Suprapubic skin (tissue), 4 donors: ENCODE measurements at regions not wholly inside any gene's neighbourhood (a gene's known extent, or its start where the extent isn't known, plus 50 kb on each side); places are given as distances from the start of the nearest gene placed in this dataset.

Experiments
- POLR2A ChIP-seq, 2 donors: fragments of 450-650 bp; IDR thresholded peaks; one replicate each; pipeline ENCODE4 v1.6.1; 2017; ENCODE audit warnings: antibody characterized with exemption in 2 of 2, mild to moderate bottlenecking in 2 of 2, moderate library complexity in 2 of 2
- POLR2AphosphoS5 ChIP-seq, 3 donors: sonication (generic); formaldehyde crosslinking; IDR thresholded peaks; one replicate each; pipeline ENCODE4 v1.6.1; 2017; ENCODE audit warnings: antibody characterized with exemption in 3 of 3
- TF ChIP-seq, protein P1 (sequence below), 2 donors: fragments of 200-600 bp in 1 of 2; fragments of 450-650 bp in 1 of 2; sonication (generic) in 1 of 2; IDR thresholded peaks; one replicate each; pipeline ENCODE4 v1.5.1; 2016 to 2019; ENCODE audit warnings: antibody characterized with exemption in 2 of 2, mild to moderate bottlenecking in 1 of 2, moderate library complexity in 1 of 2

DNA sequence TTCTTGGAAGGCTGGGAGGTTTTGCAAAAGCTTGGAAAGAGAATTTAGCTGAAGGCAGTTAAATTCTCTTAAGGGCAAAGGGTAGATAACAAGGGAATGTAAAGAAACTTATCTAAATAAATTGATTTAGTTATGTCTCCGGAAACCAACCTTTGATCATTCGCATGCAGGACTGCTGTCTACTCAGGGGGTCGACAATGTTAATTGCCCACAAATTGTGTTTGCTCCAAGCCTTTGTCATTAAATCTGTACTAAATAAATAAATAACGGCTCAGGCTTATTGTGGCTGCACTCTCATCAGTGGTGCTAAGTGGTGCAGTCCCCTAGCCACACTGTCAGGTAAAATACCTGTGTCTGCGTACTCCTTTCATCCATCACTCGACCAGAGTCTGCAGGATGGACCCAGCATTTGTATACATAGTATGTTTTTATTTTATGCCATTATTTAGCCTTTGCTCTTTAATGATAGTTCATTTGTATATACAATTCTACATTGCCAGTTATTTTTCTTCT lies 497.4 kb upstream of the RASGRP1 start:
- TF ChIP-seq, protein P1, sequence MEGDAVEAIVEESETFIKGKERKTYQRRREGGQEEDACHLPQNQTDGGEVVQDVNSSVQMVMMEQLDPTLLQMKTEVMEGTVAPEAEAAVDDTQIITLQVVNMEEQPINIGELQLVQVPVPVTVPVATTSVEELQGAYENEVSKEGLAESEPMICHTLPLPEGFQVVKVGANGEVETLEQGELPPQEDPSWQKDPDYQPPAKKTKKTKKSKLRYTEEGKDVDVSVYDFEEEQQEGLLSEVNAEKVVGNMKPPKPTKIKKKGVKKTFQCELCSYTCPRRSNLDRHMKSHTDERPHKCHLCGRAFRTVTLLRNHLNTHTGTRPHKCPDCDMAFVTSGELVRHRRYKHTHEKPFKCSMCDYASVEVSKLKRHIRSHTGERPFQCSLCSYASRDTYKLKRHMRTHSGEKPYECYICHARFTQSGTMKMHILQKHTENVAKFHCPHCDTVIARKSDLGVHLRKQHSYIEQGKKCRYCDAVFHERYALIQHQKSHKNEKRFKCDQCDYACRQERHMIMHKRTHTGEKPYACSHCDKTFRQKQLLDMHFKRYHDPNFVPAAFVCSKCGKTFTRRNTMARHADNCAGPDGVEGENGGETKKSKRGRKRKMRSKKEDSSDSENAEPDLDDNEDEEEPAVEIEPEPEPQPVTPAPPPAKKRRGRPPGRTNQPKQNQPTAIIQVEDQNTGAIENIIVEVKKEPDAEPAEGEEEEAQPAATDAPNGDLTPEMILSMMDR (IDR thresholded peaks at IDR 0.05) = no peak
- TF ChIP-seq POLR2A (IDR thresholded peaks at IDR 0.05) (no peak), POLR2AphosphoS5 (IDR thresholded peaks at IDR 0.05) (no peak)
